GM12873 (cell line): ENCODE measurements at regions not wholly inside any gene's neighbourhood (a gene's known extent, or its start where the extent isn't known, plus 50 kb on each side); places are given as distances from the start of the nearest gene placed in this dataset.

ENCODE experiments used
- CTCF ChIP-seq: IDR thresholded peaks from 2 replicates; pipeline ENCODE4 v1.5.1; 2012; ENCODE audit warnings: low read depth, mild to moderate bottlenecking, moderate library complexity, low read length, control low read depth; ENCODE audit not compliant: insufficient read depth; ENCODE audit errors: missing control alignments

GRCh38 chr1:61028136-61028535, 54.2 kb upstream of the NFIA start:
- TF ChIP-seq CTCF: no peak

GRCh38 chr1:61017651-61018050, 64.7 kb upstream of the NFIA start:
- no peak for TF ChIP-seq CTCF

- no peak for TF ChIP-seq CTCF
Observed at GRCh38 chr1:61013946-61014667, 68.3 kb upstream of the NFIA start.

- no peak for TF ChIP-seq CTCF
Observed at GRCh38 chr1:61013189-61013945, 69.0 kb upstream of the NFIA start.

- TF ChIP-seq CTCF: no peak
Observed at GRCh38 chr1:61012341-61012761, 70.0 kb upstream of the NFIA start.

- no peak for TF ChIP-seq CTCF
Observed at GRCh38 chr1:61011561-61012263, 70.6 kb upstream of the NFIA start.
